A549 (cell line): ENCODE measurements at regions not wholly inside any gene's neighbourhood (a gene's known extent, or its start where the extent isn't known, plus 50 kb on each side); places are given as distances from the start of the nearest gene placed in this dataset.

Experiments used
- ATAC-seq, 2 experiments: fragments of 200-7000 bp in 1 of 2; fragments of >200 bp in 1 of 2; cut with Nextera tagmentation in 1 of 2; cut with Tn5 transposase in 1 of 2; 3 replicates each; pipeline versions ENCODE4 v1.8.0 to v1.9.1; 2018 to 2020; ENCODE audit warnings: mild to moderate bottlenecking in 1 of 2, moderate library complexity in 1 of 2
- CTCF ChIA-PET: fragments of 300-600 bp; sonication (Branson Sonifier 250); formaldehyde crosslinking; extraction: SDS; loops from one replicate; lab custom pipeline; 2021; ENCODE audit warnings: antibody characterized with exemption, inconsistent platforms; lab: Yijun Ruan, JAX
- POLR2A ChIA-PET: fragments of 350-600 bp; formaldehyde crosslinking; extraction: SDS; loops from one replicate; lab custom pipeline; 2021; ENCODE audit warnings: antibody characterized with exemption, inconsistent platforms; lab: Yijun Ruan, JAX
- DNase-seq, 2 experiments: peaks; one replicate each; pipeline versions ENCODE4 v3.0.0 to v3.0.0-alpha.2; 2011 to 2016; ENCODE audit warnings: low read depth in 1 of 2, low spot score in 1 of 2
- FAIRE-seq: peaks from 2 replicates; lab custom pipeline; 2011; peaks lifted over from hg19 to GRCh38; lab: Jason Lieb, UNC
- H3K27ac ChIP-seq, 2 experiments: fragments of >200 bp; sonication (Bioruptor Twin); formaldehyde crosslinking; 3 replicates each; pipeline ENCODE4 v1.5.1; 2016 to 2017
- H3K4me1 ChIP-seq: fragments of >200 bp; sonication (Bioruptor Twin); formaldehyde crosslinking; 3 replicates; pipeline ENCODE4 v1.6.1; 2016
- H3K4me2 ChIP-seq: fragments of >200 bp; sonication (Bioruptor Twin); formaldehyde crosslinking; 3 replicates; pipeline ENCODE4 v1.6.1; 2016
- H3K4me3 ChIP-seq: fragments of >200 bp; sonication (Bioruptor Twin); formaldehyde crosslinking; 3 replicates; pipeline ENCODE4 v1.5.1; 2016
- H3K9me3 ChIP-seq: fragments of >200 bp; sonication (Bioruptor Twin); formaldehyde crosslinking; 3 replicates; pipeline ENCODE4 v1.6.1; 2016
- CBX8 ChIP-seq: fragments of 200-600 bp; sonication (generic); IDR thresholded peaks from 2 replicates; pipeline ENCODE4 v1.6.1; 2016
- CHD2 ChIP-seq: fragments of 150-350 bp; IDR thresholded peaks from 2 replicates; pipeline ENCODE4 v1.6.1; 2014; ENCODE audit warnings: low read length; ENCODE audit not compliant: partially characterized antibody
- CHD4 ChIP-seq: fragments of 200-600 bp; sonication (generic); IDR thresholded peaks from 2 replicates; pipeline ENCODE4 v1.6.1; 2016; ENCODE audit warnings: antibody characterized with exemption, mild to moderate bottlenecking, borderline replicate concordance
- EHMT2 ChIP-seq: fragments of 200-600 bp; sonication (generic); IDR thresholded peaks from 2 replicates; pipeline ENCODE4 v1.6.1; 2016; ENCODE audit warnings: antibody characterized with exemption, low read depth, mild to moderate bottlenecking, moderate library complexity
- ESRRA ChIP-seq: fragments of 150-350 bp; IDR thresholded peaks from 2 replicates; pipeline ENCODE4 v1.6.1; 2014; ENCODE audit warnings: mild to moderate bottlenecking, low read length, borderline replicate concordance
- FOSB ChIP-seq: fragments of 250-450 bp; sonication (Bioruptor Pico); IDR thresholded peaks from 2 replicates; pipeline ENCODE4 v1.5.0; 2020; ENCODE audit warnings: mild to moderate bottlenecking, moderate library complexity
- GATA3 ChIP-seq: IDR thresholded peaks from 2 replicates; pipeline ENCODE4 v1.6.1; 2012; ENCODE audit warnings: borderline replicate concordance
- HDAC2 ChIP-seq: fragments of 200-600 bp; sonication (generic); IDR thresholded peaks from 2 replicates; pipeline ENCODE4 v1.6.1; 2016
- HOXA7 ChIP-seq: fragments of 250-450 bp; sonication (Bioruptor Pico); IDR thresholded peaks from 2 replicates; pipeline ENCODE4 v1.5.0; 2020; ENCODE audit warnings: mild to moderate bottlenecking, moderate library complexity
- KDM1A ChIP-seq: fragments of 200-600 bp; sonication (generic); IDR thresholded peaks from 2 replicates; pipeline ENCODE4 v1.6.1; 2016; ENCODE audit warnings: low read depth, mild to moderate bottlenecking
- KDM5A ChIP-seq: fragments of 200-600 bp; sonication (generic); IDR thresholded peaks from 2 replicates; pipeline ENCODE4 v1.6.1; 2016; ENCODE audit warnings: antibody characterized with exemption, mild to moderate bottlenecking
- MAFK ChIP-seq: fragments of 450-650 bp; IDR thresholded peaks from 2 replicates; pipeline ENCODE4 v1.6.1; 2014; ENCODE audit not compliant: partially characterized antibody
- MAZ ChIP-seq: fragments of 150-350 bp; IDR thresholded peaks from 2 replicates; pipeline ENCODE4 v1.6.1; 2014; ENCODE audit warnings: antibody characterized with exemption, low read depth, low read length, borderline replicate concordance
- MYC ChIP-seq: IDR thresholded peaks from 2 replicates; pipeline ENCODE4 v1.6.1; 2012; ENCODE audit warnings: mild to moderate bottlenecking, inconsistent platforms, low read length, improper control_type of control experiment, borderline replicate concordance
- NPAS2 ChIP-seq: fragments of 250-450 bp; sonication (Bioruptor Pico); IDR thresholded peaks from 2 replicates; pipeline ENCODE4 v1.8.0; 2022; ENCODE audit warnings: mild to moderate bottlenecking, moderate library complexity, borderline replicate concordance
- PHF8 ChIP-seq: fragments of 200-600 bp; sonication (generic); IDR thresholded peaks from 2 replicates; pipeline ENCODE4 v1.6.1; 2016; ENCODE audit warnings: low read depth, mild to moderate bottlenecking, antibody characterized with exemption, moderate library complexity, borderline replicate concordance
- POLR2AphosphoS2 ChIP-seq: conservative IDR thresholded peaks from 2 replicates; pipeline ENCODE4 v1.6.1; 2012; ENCODE audit warnings: low read length, improper control_type of control experiment, inconsistent platforms
- RAD21 ChIP-seq, 2 experiments: fragments of >200 bp in 1 of 2; sonication (Bioruptor Twin) in 1 of 2; formaldehyde crosslinking in 1 of 2; IDR thresholded peaks in 1 of 2; conservative IDR thresholded peaks in 1 of 2; 2 replicates in 1 of 2; 3 replicates in 1 of 2; pipeline ENCODE4 v1.6.1; 2012 to 2018; ENCODE audit warnings: inconsistent platforms in 1 of 2
- RCOR1 ChIP-seq: fragments of 150-350 bp; IDR thresholded peaks from 2 replicates; pipeline ENCODE4 v1.6.1; 2014; ENCODE audit warnings: antibody characterized with exemption, low read length, low read depth
- RFX5 ChIP-seq: fragments of 450-650 bp; IDR thresholded peaks from 2 replicates; pipeline ENCODE4 v1.7.1; 2014; ENCODE audit warnings: antibody characterized with exemption, mild to moderate bottlenecking, moderate library complexity
- RNF2 ChIP-seq: fragments of 200-600 bp; sonication (generic); IDR thresholded peaks from 2 replicates; pipeline ENCODE4 v1.6.1; 2016; ENCODE audit warnings: low read depth, mild to moderate bottlenecking, antibody characterized with exemption, moderate library complexity, borderline replicate concordance
- SMC3 ChIP-seq: fragments of >200 bp; sonication (Bioruptor Twin); formaldehyde crosslinking; IDR thresholded peaks from 3 replicates; pipeline ENCODE4 v1.6.1; 2018; ENCODE audit warnings: inconsistent platforms
- SREBF2 ChIP-seq: fragments of 450-650 bp; IDR thresholded peaks from 2 replicates; pipeline ENCODE4 v1.6.1; 2014; ENCODE audit warnings: mild to moderate bottlenecking, moderate library complexity
- TFCP2L1 ChIP-seq: fragments of 250-450 bp; sonication (Bioruptor Pico); IDR thresholded peaks from 2 replicates; pipeline ENCODE4 v1.5.0; 2021; ENCODE audit warnings: mild to moderate bottlenecking
- TP53 ChIP-seq: fragments of 250-450 bp; sonication (Bioruptor Pico); IDR thresholded peaks from 2 replicates; pipeline ENCODE4 v1.5.0; 2021; ENCODE audit warnings: mild to moderate bottlenecking, moderate library complexity
- ZFP36 ChIP-seq: fragments of 450-650 bp; IDR thresholded peaks from 2 replicates; pipeline ENCODE4 v1.6.1; 2014; ENCODE audit warnings: borderline replicate concordance; ENCODE audit not compliant: partially characterized antibody
- ZSCAN20 ChIP-seq: fragments of 250-450 bp; sonication (Bioruptor Pico); IDR thresholded peaks from 2 replicates; pipeline ENCODE4 v1.8.0; 2022; ENCODE audit warnings: mild to moderate bottlenecking, moderate library complexity
- WGBS: methylation state at CpG from one replicate; pipeline ENCODE4 v1.1.6; 2017; ENCODE audit errors: missing lambda C conversion rate; 5-methylcytosine and 5-hydroxymethylcytosine counted together
- TF ChIP-seq, protein P1 (sequence below): fragments of 250-450 bp; sonication (Bioruptor Pico); IDR thresholded peaks from 2 replicates; pipeline ENCODE4 v1.5.0; 2020; ENCODE audit warnings: low read depth, mild to moderate bottlenecking, moderate library complexity
- TF ChIP-seq, protein P2 (sequence below): IDR thresholded peaks from 2 replicates; pipeline ENCODE4 v1.6.1; 2012
- TF ChIP-seq, protein P3 (sequence below): fragments of 250-450 bp; sonication (Bioruptor Pico); IDR thresholded peaks from 2 replicates; pipeline ENCODE4 v1.5.0; 2021; ENCODE audit warnings: mild to moderate bottlenecking, moderate library complexity, borderline replicate concordance
- TF ChIP-seq, protein P4 (sequence below): fragments of >200 bp; sonication (Bioruptor Twin); formaldehyde crosslinking; IDR thresholded peaks from 2 replicates; pipeline ENCODE4 v1.6.1; 2016

DNA sequence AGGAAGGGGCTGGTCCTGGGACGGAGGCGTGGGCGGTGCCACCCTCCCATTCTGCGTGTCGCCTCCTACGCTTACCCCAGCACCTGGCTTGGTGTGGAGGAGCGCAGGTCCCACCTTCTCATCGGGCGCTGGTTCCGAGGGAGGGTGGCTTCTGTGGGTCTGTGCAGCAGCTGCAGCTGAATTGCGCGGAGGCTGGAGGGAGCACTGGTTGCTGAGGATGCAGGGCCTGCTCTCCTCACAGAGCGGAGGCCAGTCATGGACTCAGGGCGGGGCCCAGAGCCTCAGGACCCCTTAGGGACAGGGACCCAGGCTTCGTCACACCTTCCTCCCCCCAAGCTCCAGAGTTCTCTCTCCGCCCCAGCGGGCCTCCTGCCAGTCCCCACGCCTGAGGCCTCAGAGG lies 127.8 kb upstream of the MAP3K4 start:
- Histone ChIP-seq H3K27ac (no peak overlapping the region), H3K4me2 (no peak overlapping the region), H3K4me1 (no peaks in the 10 kb centered on the region), H3K4me3 (no peak overlapping the region), H3K9me3 (no peaks in the 10 kb centered on the region)
- POLR2A ChIA-PET = no interaction called here
- TF ChIP-seq FOSB (CRISPR knock-in tag) (no peak), GATA3 (no peak), RAD21 (conservative IDR thresholded peaks at IDR 0.05 in 1 of 2, IDR thresholded peaks at IDR 0.05 in 1 of 2) (no peak), CHD4 (no peak), SREBF2 (no peak), CBX8 (no peak), POLR2AphosphoS2 (no peak), RNF2 (no peak), ZSCAN20 (CRISPR knock-in tag) (no peak), MYC (no peak), TP53 (CRISPR knock-in tag) (no peak), SMC3 (no peak), RFX5 (no peak), RCOR1 (no peak), ESRRA (no peak), KDM1A (no peak), NPAS2 (CRISPR knock-in tag) (no peak), TFCP2L1 (CRISPR knock-in tag) (no peak)
- TF ChIP-seq, protein P1, sequence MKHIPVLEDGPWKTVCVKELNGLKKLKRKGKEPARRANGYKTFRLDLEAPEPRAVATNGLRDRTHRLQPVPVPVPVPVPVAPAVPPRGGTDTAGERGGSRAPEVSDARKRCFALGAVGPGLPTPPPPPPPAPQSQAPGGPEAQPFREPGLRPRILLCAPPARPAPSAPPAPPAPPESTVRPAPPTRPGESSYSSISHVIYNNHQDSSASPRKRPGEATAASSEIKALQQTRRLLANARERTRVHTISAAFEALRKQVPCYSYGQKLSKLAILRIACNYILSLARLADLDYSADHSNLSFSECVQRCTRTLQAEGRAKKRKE (CRISPR knock-in tag) = no peak
- TF ChIP-seq, protein P2, sequence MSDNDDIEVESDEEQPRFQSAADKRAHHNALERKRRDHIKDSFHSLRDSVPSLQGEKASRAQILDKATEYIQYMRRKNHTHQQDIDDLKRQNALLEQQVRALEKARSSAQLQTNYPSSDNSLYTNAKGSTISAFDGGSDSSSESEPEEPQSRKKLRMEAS = no peak
- CTCF ChIA-PET = no interaction called here
- FAIRE-seq (no peak), ATAC-seq (no peak), DNase-seq (no peak)
- 69% methylated on average over 2 of the region's 18 CpGs for WGBS

- FAIRE-seq = no peak
These were observed 120.2 kb upstream of the MAP3K4 start for GRCh38 chr6:160871320-160871719.

More at GRCh38 chr6:160871320-160871719, 120.2 kb upstream of the MAP3K4 start:
- no peak overlapping the region for H3K4me2 ChIP-seq
- no peak overlapping the region for H3K4me3 ChIP-seq
- ChIA-PET POLR2A (no interaction called here), CTCF (no interaction called here)
- H3K27ac ChIP-seq = no peak overlapping the region
- H3K4me1 ChIP-seq = no peaks in the 10 kb centered on the region
- TF ChIP-seq EHMT2 = no peak
- TF ChIP-seq PHF8 = no peak
- no peak for TF ChIP-seq MAFK
- TF ChIP-seq, protein P3, sequence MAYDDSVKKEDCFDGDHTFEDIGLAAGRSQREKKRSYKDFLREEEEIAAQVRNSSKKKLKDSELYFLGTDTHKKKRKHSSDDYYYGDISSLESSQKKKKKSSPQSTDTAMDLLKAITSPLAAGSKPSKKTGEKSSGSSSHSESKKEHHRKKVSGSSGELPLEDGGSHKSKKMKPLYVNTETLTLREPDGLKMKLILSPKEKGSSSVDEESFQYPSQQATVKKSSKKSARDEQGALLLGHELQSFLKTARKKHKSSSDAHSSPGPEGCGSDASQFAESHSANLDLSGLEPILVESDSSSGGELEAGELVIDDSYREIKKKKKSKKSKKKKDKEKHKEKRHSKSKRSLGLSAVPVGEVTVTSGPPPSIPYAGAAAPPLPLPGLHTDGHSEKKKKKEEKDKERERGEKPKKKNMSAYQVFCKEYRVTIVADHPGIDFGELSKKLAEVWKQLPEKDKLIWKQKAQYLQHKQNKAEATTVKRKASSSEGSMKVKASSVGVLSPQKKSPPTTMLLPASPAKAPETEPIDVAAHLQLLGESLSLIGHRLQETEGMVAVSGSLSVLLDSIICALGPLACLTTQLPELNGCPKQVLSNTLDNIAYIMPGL (CRISPR knock-in tag) = no peak
- no peak for TF ChIP-seq ZFP36
- TF ChIP-seq, protein P1 (CRISPR knock-in tag) = no peak
- TF ChIP-seq TP53 (CRISPR knock-in tag) = no peak
- TF ChIP-seq HDAC2 = no peak
- no peak for TF ChIP-seq HOXA7 (CRISPR knock-in tag)
- no peak for TF ChIP-seq KDM5A
- TF ChIP-seq NPAS2 (CRISPR knock-in tag) = no peak
- TF ChIP-seq, protein P4, sequence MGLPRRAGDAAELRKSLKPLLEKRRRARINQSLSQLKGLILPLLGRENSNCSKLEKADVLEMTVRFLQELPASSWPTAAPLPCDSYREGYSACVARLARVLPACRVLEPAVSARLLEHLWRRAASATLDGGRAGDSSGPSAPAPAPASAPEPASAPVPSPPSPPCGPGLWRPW = no peak
- TF ChIP-seq MAZ = no peak
- no peak for TF ChIP-seq TFCP2L1 (CRISPR knock-in tag)
- TF ChIP-seq ZSCAN20 (CRISPR knock-in tag) = no peak
- TF ChIP-seq CHD2 = no peak
- TF ChIP-seq, protein P2 = no peak
- H3K9me3 ChIP-seq = no peaks in the 10 kb centered on the region
- WGBS = 94% methylated on average over 1 of the region's 1 CpG
- DNase-seq (no peak), ATAC-seq (no peak)
